ENCODE measurements at regions not wholly inside any gene's neighbourhood (a gene's known extent, or its start where the extent isn't known, plus 50 kb on each side); places are given as distances from the start of the nearest gene placed in this dataset.
"Not testable (repeated sequence)": the region's sequence is repeated elsewhere in the genome, so short reads cannot be mapped to it uniquely, and the experiment has no call there.

GRCh38 chr14:30185832-30186231 lies 258.2 kb upstream of the PRKD1 start:
- Histone ChIP-seq H3K4me2 (no peak overlapping the region), H3K27me3 (no peaks in the 10 kb centered on the region), H3K9ac (no peak overlapping the region), H3K36me3 (no peaks in the 10 kb centered on the region), H3K4me3 (no peak overlapping the region), H3K9me3 (no peaks in the 10 kb centered on the region), H3K27ac (no peak overlapping the region), H4K20me1 (no peaks in the 10 kb centered on the region), H3K4me1 (no peaks in the 10 kb centered on the region)
- TF ChIP-seq Cebpa-rat (IDR thresholded peaks at IDR 0.05) = no peak

GRCh38 chr14:30191639-30192279 lies 264.1 kb upstream of the PRKD1 start:
- no peak overlapping the region for H3K27ac ChIP-seq
- no peaks in the 10 kb centered on the region for H3K27me3 ChIP-seq
- H3K9ac ChIP-seq = no peak overlapping the region
- H3K4me1 ChIP-seq = no peaks in the 10 kb centered on the region
- no peak overlapping the region for H3K4me2 ChIP-seq
- no peaks in the 10 kb centered on the region for H3K36me3 ChIP-seq
- H3K4me3 ChIP-seq = no peak overlapping the region
- no peak for TF ChIP-seq Cebpa-rat (IDR thresholded peaks at IDR 0.05)
- no peaks in the 10 kb centered on the region for H4K20me1 ChIP-seq
- H3K9me3 ChIP-seq = no peaks in the 10 kb centered on the region

GRCh38 chr14:30193101-30193500 lies 265.5 kb upstream of the PRKD1 start:
- Histone ChIP-seq H3K27me3 (no peaks in the 10 kb centered on the region), H3K4me1 (no peaks in the 10 kb centered on the region), H4K20me1 (no peaks in the 10 kb centered on the region), H3K9ac (no peak overlapping the region), H3K4me3 (no peak overlapping the region), H3K4me2 (no peak overlapping the region), H3K36me3 (no peaks in the 10 kb centered on the region), H3K9me3 (no peaks in the 10 kb centered on the region), H3K27ac (no peak overlapping the region)
- TF ChIP-seq Cebpa-rat (IDR thresholded peaks at IDR 0.05) = no peak

GRCh38 chr14:30193845-30194501 lies 266.3 kb upstream of the PRKD1 start:
- Histone ChIP-seq H3K36me3 (no peaks in the 10 kb centered on the region), H3K4me3 (no peak overlapping the region), H3K4me1 (no peaks in the 10 kb centered on the region), H3K27me3 (no peaks in the 10 kb centered on the region), H4K20me1 (no peaks in the 10 kb centered on the region), H3K4me2 (no peak overlapping the region), H3K9me3 (no peaks in the 10 kb centered on the region), H3K27ac (no peak overlapping the region), H3K9ac (no peak overlapping the region)
- TF ChIP-seq Cebpa-rat (IDR thresholded peaks at IDR 0.05) = no peak

- TF ChIP-seq Cebpa-rat (IDR thresholded peaks at IDR 0.05) = no peak
- Histone ChIP-seq H3K27ac (no peak overlapping the region), H3K27me3 (no peaks in the 10 kb centered on the region), H3K4me2 (no peak overlapping the region), H3K9ac (no peak overlapping the region), H3K9me3 (no peaks in the 10 kb centered on the region), H3K36me3 (no peaks in the 10 kb centered on the region), H3K4me1 (no peaks in the 10 kb centered on the region), H3K4me3 (no peak overlapping the region), H4K20me1 (no peaks in the 10 kb centered on the region)
These were observed 267.1 kb upstream of the PRKD1 start for GRCh38 chr14:30194741-30195148.

GRCh38 chr14:30195941-30196340 lies 268.3 kb upstream of the PRKD1 start:
- Histone ChIP-seq H3K4me1 (no peaks in the 10 kb centered on the region), H3K4me3 (no peak overlapping the region), H3K36me3 (no peaks in the 10 kb centered on the region), H3K9ac (no peak overlapping the region), H3K4me2 (no peak overlapping the region), H3K27me3 (no peaks in the 10 kb centered on the region), H3K9me3 (no peaks in the 10 kb centered on the region), H4K20me1 (no peaks in the 10 kb centered on the region), H3K27ac (no peak overlapping the region)
- no peak for TF ChIP-seq Cebpa-rat (IDR thresholded peaks at IDR 0.05)

- no peaks in the 10 kb centered on the region for H4K20me1 ChIP-seq
- no peak overlapping the region for H3K4me2 ChIP-seq
- H3K9ac ChIP-seq = no peak overlapping the region
- TF ChIP-seq Cebpa-rat (IDR thresholded peaks at IDR 0.05) = no peak
- no peak overlapping the region for H3K27ac ChIP-seq
- H3K4me3 ChIP-seq = no peak overlapping the region
- no peaks in the 10 kb centered on the region for H3K9me3 ChIP-seq
- no peaks in the 10 kb centered on the region for H3K4me1 ChIP-seq
- H3K27me3 ChIP-seq = no peaks in the 10 kb centered on the region
- H3K36me3 ChIP-seq = no peaks in the 10 kb centered on the region
These were observed 269.2 kb upstream of the PRKD1 start for GRCh38 chr14:30196861-30197260.

- not testable (repeated sequence) for H3K4me2 ChIP-seq, H3K4me3 ChIP-seq, H3K27me3 ChIP-seq, H3K9me3 ChIP-seq, H4K20me1 ChIP-seq, H3K36me3 ChIP-seq, H3K4me1 ChIP-seq, H3K9ac ChIP-seq, H3K27ac ChIP-seq
These were observed 271.1 kb upstream of the PRKD1 start for GRCh38 chr14:30198720-30199119.

- no peaks in the 10 kb centered on the region for H3K27me3 ChIP-seq
- no peak overlapping the region for H3K27ac ChIP-seq
These were observed 276.9 kb upstream of the PRKD1 start for GRCh38 chr14:30204431-30204980.

GRCh38 chr14:30209136-30209535 lies 281.5 kb upstream of the PRKD1 start:
- H4K20me1 ChIP-seq = no peaks in the 10 kb centered on the region
- no peaks in the 10 kb centered on the region for H3K9me3 ChIP-seq
- no peak overlapping the region for H3K27ac ChIP-seq
- no peak overlapping the region for H3K4me2 ChIP-seq
- H3K4me3 ChIP-seq = no peak overlapping the region
- no peak for TF ChIP-seq Cebpa-rat (IDR thresholded peaks at IDR 0.05)
- H3K4me1 ChIP-seq = no peaks in the 10 kb centered on the region
- H3K9ac ChIP-seq = no peak overlapping the region
- no peaks in the 10 kb centered on the region for H3K27me3 ChIP-seq
- no peaks in the 10 kb centered on the region for H3K36me3 ChIP-seq

More at GRCh38 chr14:30204431-30204980, 276.9 kb upstream of the PRKD1 start:
- Histone ChIP-seq H3K4me1 (no peaks in the 10 kb centered on the region), H3K36me3 (no peaks in the 10 kb centered on the region), H3K9ac (no peak overlapping the region), H4K20me1 (no peaks in the 10 kb centered on the region), H3K9me3 (no peaks in the 10 kb centered on the region), H3K4me3 (no peak overlapping the region), H3K4me2 (no peak overlapping the region)
- TF ChIP-seq Cebpa-rat (IDR thresholded peaks at IDR 0.05) = no peak
